Sigmoid colon (tissue), 6 donors: ENCODE measurements at regions not wholly inside any gene's neighbourhood (a gene's known extent, or its start where the extent isn't known, plus 50 kb on each side); places are given as distances from the start of the nearest gene placed in this dataset.

ENCODE experiments used
- DNase-seq: peaks from one replicate; pipeline ENCODE4 v3.0.0-alpha.2; 2019
- H3K27ac ChIP-seq, 4 donors: fragments of 200-600 bp; sonication (generic); one replicate each; pipeline ENCODE4 v1.5.1; 2016 to 2019; ENCODE audit warnings: mild to moderate bottlenecking in 1 of 4
- H3K27me3 ChIP-seq, 3 donors: fragments of 200-600 bp; sonication (generic); one replicate each; pipeline ENCODE4 v1.5.1; 2019; ENCODE audit warnings: mild to moderate bottlenecking in 1 of 3
- H3K36me3 ChIP-seq, 4 donors: fragments of 200-600 bp; sonication (generic); one replicate each; pipeline ENCODE4 v1.5.1; 2016 to 2019
- H3K4me1 ChIP-seq, 4 donors: fragments of 200-600 bp; sonication (generic); one replicate each; pipeline ENCODE4 v1.5.1; 2017 to 2019
- H3K4me3 ChIP-seq, 4 donors: fragments of 200-600 bp; sonication (generic); one replicate each; pipeline ENCODE4 v1.5.1; 2017 to 2019; ENCODE audit warnings: mild to moderate bottlenecking in 2 of 4, moderate library complexity in 1 of 4
- H3K9me3 ChIP-seq, 4 donors: fragments of 200-600 bp in 3 of 4; sonication (generic) in 3 of 4; one replicate each; pipeline versions ENCODE4 v1.5.1 to v1.6.1; 2013 to 2019
- EP300 ChIP-seq, 4 donors: sonication (generic); formaldehyde crosslinking; IDR thresholded peaks; one replicate each; pipeline ENCODE4 v1.6.1; 2017; ENCODE audit warnings: antibody characterized with exemption in 4 of 4
- POLR2A ChIP-seq, 2 donors: fragments of 450-650 bp; IDR thresholded peaks; one replicate each; pipeline ENCODE4 v1.6.1; 2016; ENCODE audit warnings: antibody characterized with exemption in 2 of 2, mild to moderate bottlenecking in 2 of 2, moderate library complexity in 2 of 2
- POLR2AphosphoS5 ChIP-seq, 4 donors: sonication (generic); formaldehyde crosslinking; IDR thresholded peaks; one replicate each; pipeline ENCODE4 v1.6.1; 2017; ENCODE audit warnings: antibody characterized with exemption in 4 of 4
- WGBS, 2 donors: extraction: QIAGEN DNeasy Blood & Tissue Kit; methylation state at CpG; one replicate each; pipeline ENCODE4 v1.1.7; 2013; 5-methylcytosine and 5-hydroxymethylcytosine counted together
- intact Hi-C: fragments of 100-400 bp; cut with DNase I; formaldehyde crosslinking; loops from one replicate; pipeline ENCODE4 v1.15.1; 2023
- TF ChIP-seq, protein P1 (sequence below), 4 experiments: fragments of 450-650 bp in 3 of 4; fragments of 200-600 bp in 1 of 4; IDR thresholded peaks; one replicate each; pipeline ENCODE4 v1.5.1; 2016 to 2019; ENCODE audit warnings: antibody characterized with exemption in 4 of 4, mild to moderate bottlenecking in 3 of 4, moderate library complexity in 2 of 4
- donor health status: healthy with polysubstance abuse.
- donor health status: healthy.

GRCh38 chr4:62948108-62948507, 1461.1 kb downstream of the TECRL start:
- H3K27ac ChIP-seq: no peak overlapping the region
- TF ChIP-seq EP300 (IDR thresholded peaks at IDR 0.05) (no peak), POLR2AphosphoS5 (IDR thresholded peaks at IDR 0.05) (no peak), POLR2A (IDR thresholded peaks at IDR 0.05) (no peak)
- TF ChIP-seq, protein P1, sequence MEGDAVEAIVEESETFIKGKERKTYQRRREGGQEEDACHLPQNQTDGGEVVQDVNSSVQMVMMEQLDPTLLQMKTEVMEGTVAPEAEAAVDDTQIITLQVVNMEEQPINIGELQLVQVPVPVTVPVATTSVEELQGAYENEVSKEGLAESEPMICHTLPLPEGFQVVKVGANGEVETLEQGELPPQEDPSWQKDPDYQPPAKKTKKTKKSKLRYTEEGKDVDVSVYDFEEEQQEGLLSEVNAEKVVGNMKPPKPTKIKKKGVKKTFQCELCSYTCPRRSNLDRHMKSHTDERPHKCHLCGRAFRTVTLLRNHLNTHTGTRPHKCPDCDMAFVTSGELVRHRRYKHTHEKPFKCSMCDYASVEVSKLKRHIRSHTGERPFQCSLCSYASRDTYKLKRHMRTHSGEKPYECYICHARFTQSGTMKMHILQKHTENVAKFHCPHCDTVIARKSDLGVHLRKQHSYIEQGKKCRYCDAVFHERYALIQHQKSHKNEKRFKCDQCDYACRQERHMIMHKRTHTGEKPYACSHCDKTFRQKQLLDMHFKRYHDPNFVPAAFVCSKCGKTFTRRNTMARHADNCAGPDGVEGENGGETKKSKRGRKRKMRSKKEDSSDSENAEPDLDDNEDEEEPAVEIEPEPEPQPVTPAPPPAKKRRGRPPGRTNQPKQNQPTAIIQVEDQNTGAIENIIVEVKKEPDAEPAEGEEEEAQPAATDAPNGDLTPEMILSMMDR (IDR thresholded peaks at IDR 0.05): no peak
- intact Hi-C loops: no loop called here

GRCh38 chr4:62940229-62940628, 1469.0 kb downstream of the TECRL start:
- no peaks in the 10 kb centered on the region for H3K27me3 ChIP-seq
- no peak overlapping the region for H3K4me3 ChIP-seq
- H3K4me1 ChIP-seq: no peaks in the 10 kb centered on the region
- no peaks in the 10 kb centered on the region for H3K9me3 ChIP-seq
- intact Hi-C loops: no loop called here
- H3K27ac ChIP-seq: no peak overlapping the region
- no peak for DNase-seq
- no peaks in the 10 kb centered on the region for H3K36me3 ChIP-seq
- TF ChIP-seq, protein P1 (IDR thresholded peaks at IDR 0.05): no peak
- TF ChIP-seq POLR2A (IDR thresholded peaks at IDR 0.05): no peak
- no peak for TF ChIP-seq POLR2AphosphoS5 (IDR thresholded peaks at IDR 0.05)
- TF ChIP-seq EP300 (IDR thresholded peaks at IDR 0.05): no peak

More at GRCh38 chr4:62948108-62948507, 1461.1 kb downstream of the TECRL start:
- Histone ChIP-seq H3K9me3 (no peaks in the 10 kb centered on the region), H3K36me3 (no peaks in the 10 kb centered on the region), H3K27me3 (no peaks in the 10 kb centered on the region), H3K4me3 (no peak overlapping the region), H3K4me1 (no peaks in the 10 kb centered on the region)
- no peak for DNase-seq

DNA sequence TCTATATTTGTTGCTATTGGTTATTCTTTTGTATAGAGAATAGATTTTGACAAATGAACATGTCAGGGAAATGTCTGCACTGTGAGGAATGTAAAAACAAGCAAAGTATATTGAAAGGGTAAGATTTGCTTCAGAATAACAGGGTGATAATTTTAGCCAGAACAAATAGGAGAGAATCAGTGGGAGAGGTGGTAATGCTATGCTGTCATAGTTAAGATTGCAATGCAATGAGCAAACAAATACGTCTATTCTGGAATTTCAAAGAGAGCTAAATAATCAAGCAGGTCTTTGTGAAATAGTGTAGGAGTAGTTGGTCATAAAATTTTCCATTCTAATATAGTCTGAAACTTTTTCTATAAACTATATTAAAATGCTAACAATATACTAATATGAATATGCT, 1478.4 kb downstream of the TECRL start:
- Histone ChIP-seq H3K4me3 (no peak overlapping the region), H3K27ac (no peak overlapping the region), H3K36me3 (no peaks in the 10 kb centered on the region), H3K9me3 (no peaks in the 10 kb centered on the region), H3K27me3 (no peaks in the 10 kb centered on the region), H3K4me1 (no peaks in the 10 kb centered on the region)
- DNase-seq: no peak
- TF ChIP-seq, protein P1 (IDR thresholded peaks at IDR 0.05): no peak
- intact Hi-C loops: no loop called here
- WGBS, 2 donors: no CpG with 5 or more reads among the region's 1 CpG

GRCh38 chr4:62928483-62928882, 1480.8 kb downstream of the TECRL start:
- Histone ChIP-seq H3K4me3 (no peak overlapping the region), H3K36me3 (no peaks in the 10 kb centered on the region), H3K27ac (no peak overlapping the region), H3K4me1 (no peaks in the 10 kb centered on the region), H3K27me3 (no peaks in the 10 kb centered on the region), H3K9me3 (no peaks in the 10 kb centered on the region)
- DNase-seq: no peak
- 52 to 68% methylated on average over 3 of the region's 3 CpGs for whole genome bisulfite sequencing, 2 donors
- TF ChIP-seq EP300 (IDR thresholded peaks at IDR 0.05): no peak
- TF ChIP-seq, protein P1 (IDR thresholded peaks at IDR 0.05): no peak
- no peak for TF ChIP-seq POLR2A (IDR thresholded peaks at IDR 0.05)
- TF ChIP-seq POLR2AphosphoS5 (IDR thresholded peaks at IDR 0.05): no peak
- intact Hi-C loops: no loop called here

GRCh38 chr4:62927574-62927973, 1481.7 kb downstream of the TECRL start:
- Histone ChIP-seq H3K36me3 (no peaks in the 10 kb centered on the region), H3K27me3 (no peaks in the 10 kb centered on the region), H3K27ac (no peak overlapping the region), H3K4me3 (no peak overlapping the region), H3K9me3 (no peaks in the 10 kb centered on the region), H3K4me1 (no peaks in the 10 kb centered on the region)
- intact Hi-C loops: no loop called here
- 51 to 63% methylated on average over 3 of the region's 3 CpGs for WGBS, 2 donors
- TF ChIP-seq POLR2AphosphoS5 (IDR thresholded peaks at IDR 0.05) (no peak), POLR2A (IDR thresholded peaks at IDR 0.05) (no peak), EP300 (IDR thresholded peaks at IDR 0.05) (no peak)
- TF ChIP-seq, protein P1 (IDR thresholded peaks at IDR 0.05): no peak
- no peak for DNase-seq
